ENCODE measurements at regions not wholly inside any gene's neighbourhood (a gene's known extent, or its start where the extent isn't known, plus 50 kb on each side); places are given as distances from the start of the nearest gene placed in this dataset.

- peak overlapping the region in 4 of 11 experiments; percentile 8 to 53 (median 16); a peak in 5 of 22 replicates for H3K4me2 ChIP-seq
- no peaks in the 10 kb centered on the region for H3K27me3 ChIP-seq
- H3K36me3 ChIP-seq: no peaks in the 10 kb centered on the region
- H4K20me1 ChIP-seq: no peaks in the 10 kb centered on the region
- TF ChIP-seq Cebpa-rat (IDR thresholded peaks at IDR 0.05): no peak
- H3K9ac ChIP-seq: no peak overlapping the region
- no peak overlapping the region for H3K27ac ChIP-seq
- H3K4me1 ChIP-seq: peaks cover 0 to 10% (median 0%) of the 10 kb centered on the region in 10 experiments; a peak in 6 of 20 replicates
- H3K9me3 ChIP-seq (replicated peaks in 1 of 11): no peaks in the 10 kb centered on the region
- H3K4me3 ChIP-seq: no peak overlapping the region
These were observed 188.1 kb upstream of the PDE1C start for GRCh38 chr7:32258265-32258664.

DNA sequence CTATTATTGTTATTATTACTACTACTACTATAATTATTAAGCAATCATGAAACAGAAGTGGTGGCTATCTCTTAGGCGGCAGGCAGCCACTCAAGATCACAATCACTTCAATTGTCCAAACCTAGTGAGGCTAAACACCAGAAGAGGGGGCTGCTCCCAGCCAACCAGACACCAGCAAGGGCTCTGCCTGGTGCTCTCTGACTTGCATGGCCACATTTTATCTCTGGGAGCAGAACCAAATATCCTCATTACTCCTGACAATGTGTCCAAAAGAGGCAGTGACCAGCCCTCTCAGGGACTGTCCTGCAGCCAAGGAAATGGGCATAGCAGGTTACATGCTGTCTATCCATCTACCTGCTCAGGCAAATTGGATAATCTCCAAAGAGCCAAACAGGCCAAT is 187.4 kb upstream of the PDE1C start:
- Histone ChIP-seq H4K20me1 (no peaks in the 10 kb centered on the region), H3K4me1 (peaks cover 0 to 10% (median 0%) of the 10 kb centered on the region in 10 experiments; a peak in 6 of 20 replicates), H3K4me3 (no peak overlapping the region), H3K4me2 (peak overlapping the region in 2 of 11 experiments; percentile 18 to 53; a peak in 3 of 22 replicates), H3K9me3 (replicated peaks in 1 of 11) (no peaks in the 10 kb centered on the region), H3K36me3 (no peaks in the 10 kb centered on the region), H3K9ac (no peak overlapping the region), H3K27ac (no peak overlapping the region), H3K27me3 (no peaks in the 10 kb centered on the region)
- no peak for TF ChIP-seq Cebpa-rat (IDR thresholded peaks at IDR 0.05)

DNA sequence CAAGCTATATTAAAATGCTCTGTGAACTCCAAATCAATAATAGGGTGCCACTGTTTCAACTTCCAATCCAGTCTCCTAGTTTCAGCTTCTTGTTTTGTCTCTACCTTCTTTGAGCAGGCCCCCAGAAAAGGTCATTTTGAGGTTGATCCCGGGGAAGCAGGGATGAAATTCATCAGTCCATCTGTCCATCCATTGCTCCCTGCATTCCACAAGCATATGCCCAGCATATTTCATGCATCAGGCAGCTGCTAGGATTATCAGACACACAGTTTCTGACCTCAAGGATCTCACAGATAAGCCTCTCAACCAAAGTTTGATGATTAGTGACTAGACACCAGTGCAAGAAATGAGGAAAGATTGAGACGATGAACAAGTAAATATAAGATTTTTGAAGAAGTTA is 186.6 kb upstream of the PDE1C start:
- TF ChIP-seq Cebpa-rat (IDR thresholded peaks at IDR 0.05): no peak
- Histone ChIP-seq H3K36me3 (no peaks in the 10 kb centered on the region), H3K4me1 (peaks cover 0 to 10% (median 0%) of the 10 kb centered on the region in 10 experiments; a peak in 6 of 20 replicates), H3K9ac (no peak overlapping the region), H3K4me3 (no peak overlapping the region), H3K9me3 (replicated peaks in 1 of 11) (no peaks in the 10 kb centered on the region), H3K27me3 (no peaks in the 10 kb centered on the region), H4K20me1 (no peaks in the 10 kb centered on the region), H3K4me2 (no peak overlapping the region), H3K27ac (no peak overlapping the region)

DNA sequence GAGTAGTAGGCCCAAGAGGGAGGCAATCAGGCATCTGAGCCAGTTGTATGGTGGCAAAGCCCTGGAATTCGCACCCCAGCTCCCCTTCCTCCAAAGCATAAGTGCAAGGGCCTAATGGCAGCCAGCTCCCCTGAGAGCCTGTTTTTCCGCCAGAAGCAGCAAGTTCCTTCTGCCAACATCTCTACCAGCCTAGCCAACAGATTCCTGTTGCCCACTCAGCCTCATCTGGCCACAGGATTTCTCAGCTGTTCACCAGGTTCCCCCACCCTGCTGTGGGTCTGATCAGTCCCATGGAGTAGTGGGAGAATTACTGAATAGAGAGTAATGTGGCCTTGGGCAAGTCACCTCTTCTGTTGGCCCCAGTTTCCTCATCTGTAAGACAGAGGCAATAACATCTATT is 186.2 kb upstream of the PDE1C start:
- Histone ChIP-seq H4K20me1 (no peaks in the 10 kb centered on the region), H3K27ac (no peak overlapping the region), H3K9me3 (replicated peaks in 1 of 11) (no peaks in the 10 kb centered on the region), H3K9ac (no peak overlapping the region), H3K4me1 (peaks cover 0 to 10% (median 0%) of the 10 kb centered on the region in 10 experiments; a peak in 6 of 20 replicates), H3K27me3 (no peaks in the 10 kb centered on the region), H3K4me2 (no peak overlapping the region), H3K4me3 (no peak overlapping the region), H3K36me3 (no peaks in the 10 kb centered on the region)
- TF ChIP-seq Cebpa-rat (IDR thresholded peaks at IDR 0.05): no peak

GRCh38 chr7:32255036-32255435 is 184.8 kb upstream of the PDE1C start:
- Histone ChIP-seq H3K4me1 (peaks cover 0 to 10% (median 0%) of the 10 kb centered on the region in 10 experiments; a peak in 6 of 20 replicates), H3K4me2 (no peak overlapping the region), H3K27ac (no peak overlapping the region), H3K4me3 (no peak overlapping the region), H3K27me3 (no peaks in the 10 kb centered on the region), H3K9me3 (replicated peaks in 1 of 11) (no peaks in the 10 kb centered on the region), H3K36me3 (no peaks in the 10 kb centered on the region), H4K20me1 (no peaks in the 10 kb centered on the region), H3K9ac (no peak overlapping the region)
- TF ChIP-seq Cebpa-rat (IDR thresholded peaks at IDR 0.05): no peak

GRCh38 chr7:32253299-32253698 is 183.1 kb upstream of the PDE1C start:
- peaks cover 0 to 7% (median 0%) of the 10 kb centered on the region in 10 experiments; a peak in 6 of 20 replicates for H3K4me1 ChIP-seq
- no peaks in the 10 kb centered on the region for H3K9me3 ChIP-seq (replicated peaks in 1 of 11)
- no peak overlapping the region for H3K4me3 ChIP-seq
- H3K9ac ChIP-seq: no peak overlapping the region
- no peaks in the 10 kb centered on the region for H4K20me1 ChIP-seq
- H3K27me3 ChIP-seq: no peaks in the 10 kb centered on the region
- TF ChIP-seq Cebpa-rat (IDR thresholded peaks at IDR 0.05): no peak
- no peak overlapping the region for H3K27ac ChIP-seq
- no peaks in the 10 kb centered on the region for H3K36me3 ChIP-seq
- H3K4me2 ChIP-seq: no peak overlapping the region

- H3K4me3 ChIP-seq: no peak overlapping the region
- H3K4me2 ChIP-seq: no peak overlapping the region
- H3K4me1 ChIP-seq: no peaks in the 10 kb centered on the region
- H3K9ac ChIP-seq: no peak overlapping the region
- H3K27me3 ChIP-seq: no peaks in the 10 kb centered on the region
- H3K36me3 ChIP-seq: no peaks in the 10 kb centered on the region
- no peak for TF ChIP-seq Cebpa-rat (IDR thresholded peaks at IDR 0.05)
- H3K9me3 ChIP-seq (replicated peaks in 1 of 11): no peaks in the 10 kb centered on the region
- H4K20me1 ChIP-seq: no peaks in the 10 kb centered on the region
- H3K27ac ChIP-seq: no peak overlapping the region
These were observed 181.5 kb upstream of the PDE1C start for GRCh38 chr7:32251659-32252058.

GRCh38 chr7:32250471-32251260 is 180.5 kb upstream of the PDE1C start:
- no peak for TF ChIP-seq Cebpa-rat (IDR thresholded peaks at IDR 0.05)
- Histone ChIP-seq H3K27me3 (no peaks in the 10 kb centered on the region), H4K20me1 (no peaks in the 10 kb centered on the region)

DNA sequence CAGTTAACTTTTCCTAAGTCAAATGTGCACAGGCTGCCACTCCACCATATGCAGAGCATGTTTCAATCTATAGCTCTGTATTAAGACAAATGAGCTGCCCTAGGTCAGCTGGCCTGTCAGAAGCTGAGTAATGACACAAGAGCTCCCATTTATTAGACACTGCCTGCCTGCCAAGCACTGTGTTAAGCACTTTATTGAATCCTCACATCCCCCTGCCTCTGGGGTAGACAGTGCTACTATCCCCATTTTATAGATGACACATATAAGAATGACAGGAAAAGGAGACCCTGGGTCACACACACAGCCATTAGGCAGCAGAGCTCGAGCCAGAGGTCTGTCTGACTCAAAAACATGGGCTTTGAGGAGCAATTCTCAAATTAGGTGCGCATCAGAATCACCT is 179.8 kb upstream of the PDE1C start:
- no peaks in the 10 kb centered on the region for H3K4me1 ChIP-seq
- H3K36me3 ChIP-seq: no peaks in the 10 kb centered on the region
- H3K9ac ChIP-seq: no peak overlapping the region
- no peak for TF ChIP-seq Cebpa-rat (IDR thresholded peaks at IDR 0.05)
- H3K4me3 ChIP-seq: no peak overlapping the region
- no peak overlapping the region for H3K4me2 ChIP-seq
- H3K27ac ChIP-seq: no peak overlapping the region
- H3K27me3 ChIP-seq: no peaks in the 10 kb centered on the region
- H4K20me1 ChIP-seq: no peaks in the 10 kb centered on the region
- H3K9me3 ChIP-seq (replicated peaks in 1 of 11): no peaks in the 10 kb centered on the region

More at GRCh38 chr7:32250471-32251260, 180.5 kb upstream of the PDE1C start:
- Histone ChIP-seq H3K4me3 (no peak overlapping the region), H3K9me3 (replicated peaks in 1 of 11) (no peaks in the 10 kb centered on the region), H3K27ac (no peak overlapping the region), H3K4me2 (no peak overlapping the region), H3K36me3 (no peaks in the 10 kb centered on the region), H3K9ac (no peak overlapping the region), H3K4me1 (no peaks in the 10 kb centered on the region)

DNA sequence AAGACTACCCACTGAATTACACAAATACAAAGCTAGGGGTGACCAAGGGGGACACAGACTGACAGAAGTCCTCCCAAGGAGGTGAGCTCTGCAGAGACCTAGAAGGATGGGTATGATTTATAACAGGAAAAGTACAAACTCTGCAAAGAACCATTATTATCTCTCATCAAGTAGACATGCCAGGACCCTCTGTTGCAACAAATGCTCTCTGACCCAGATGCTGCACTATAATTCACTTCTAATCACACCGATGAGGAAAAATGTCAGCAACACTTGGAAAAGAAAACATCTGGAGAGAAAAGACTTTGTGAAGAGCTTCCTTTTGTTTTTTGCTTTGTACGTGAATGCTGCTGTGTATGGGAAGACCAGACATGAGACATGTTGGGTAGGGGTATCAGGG is 178.3 kb upstream of the PDE1C start:
- H3K27me3 ChIP-seq: no peaks in the 10 kb centered on the region
- no peak overlapping the region for H3K9ac ChIP-seq
- no peak overlapping the region for H3K4me3 ChIP-seq
- no peaks in the 10 kb centered on the region for H3K36me3 ChIP-seq
- no peak overlapping the region for H3K4me2 ChIP-seq
- H3K4me1 ChIP-seq: no peaks in the 10 kb centered on the region
- H3K9me3 ChIP-seq (replicated peaks in 1 of 11): no peaks in the 10 kb centered on the region
- H3K27ac ChIP-seq: no peak overlapping the region
- H4K20me1 ChIP-seq: no peaks in the 10 kb centered on the region
- TF ChIP-seq Cebpa-rat (IDR thresholded peaks at IDR 0.05): no peak

All from BLaER1 treated with 17β-estradiol and CSF1 and Interleukin-3, amounts not matched to agents 10 nM and 100 nM (cell line).